ENCODE measurements at regions not wholly inside any gene's neighbourhood (a gene's known extent, or its start where the extent isn't known, plus 50 kb on each side); places are given as distances from the start of the nearest gene placed in this dataset. TPM values are rescaled to one million over a fixed set of nuclear protein-coding genes. Genes with fewer than 3 reads are reported as not detected.

Small RNAs in the stretch of these regions (small RNA-seq; reads per million reads assigned to genes)
- gene AL031183.1 (ENCODE audit: insufficient read depth), result not detected
- not detected for gene RF00012 (ENCODE audit: insufficient read depth)
- not detected for gene RF00088 (ENCODE audit: insufficient read depth)
- gene RN7SL93P (ENCODE audit: insufficient read depth), result not detected
- not detected for gene RNU1-57P (ENCODE audit: insufficient read depth)
- gene RNU6-1015P (ENCODE audit: insufficient read depth), result not detected

Data from mesendoderm (in vitro differentiated cells).